HG03439 (cell line): ENCODE measurements at regions not wholly inside any gene's neighbourhood (a gene's known extent, or its start where the extent isn't known, plus 50 kb on each side); places are given as distances from the start of the nearest gene placed in this dataset.
"Not testable (repeated sequence)": the region's sequence is repeated elsewhere in the genome, so short reads cannot be mapped to it uniquely, and the experiment has no call there.

Experiments
- ATAC-seq: cut with Tn5 transposase; IDR thresholded peaks from one replicate; pipeline ENCODE4 v1.9.1; 2021; ENCODE audit warnings: mild to moderate bottlenecking, moderate library complexity; ENCODE audit not compliant: unreplicated experiment

- no peak for ATAC-seq
These were observed 265.6 kb upstream of the TCERG1L start for GRCh38 chr10:131577178-131577555.

- no peak for ATAC-seq
These were observed 266.4 kb upstream of the TCERG1L start for GRCh38 chr10:131577786-131578471.

GRCh38 chr10:131578472-131578970 is 267.0 kb upstream of the TCERG1L start:
- ATAC-seq = no peak

- no peak for ATAC-seq
These were observed 267.9 kb upstream of the TCERG1L start for GRCh38 chr10:131579251-131580071.

- no peak for ATAC-seq
These were observed 268.6 kb upstream of the TCERG1L start for GRCh38 chr10:131580076-131580652.

GRCh38 chr10:131580674-131581073 is 269.2 kb upstream of the TCERG1L start:
- ATAC-seq = no peak

GRCh38 chr10:131581547-131581946 is 270.0 kb upstream of the TCERG1L start:
- ATAC-seq = not testable (repeated sequence)

- no peak for ATAC-seq
These were observed 272.8 kb upstream of the TCERG1L start for GRCh38 chr10:131584287-131584686.

GRCh38 chr10:131585761-131586160 is 274.2 kb upstream of the TCERG1L start:
- no peak for ATAC-seq

- no peak for ATAC-seq
These were observed 275.4 kb upstream of the TCERG1L start for GRCh38 chr10:131586958-131587357.

- ATAC-seq = no peak
These were observed 276.6 kb upstream of the TCERG1L start for GRCh38 chr10:131587976-131588680.

GRCh38 chr10:131588704-131589220 is 277.2 kb upstream of the TCERG1L start:
- ATAC-seq = no peak

GRCh38 chr10:131590567-131590966 is 279.0 kb upstream of the TCERG1L start:
- ATAC-seq = no peak

- ATAC-seq = no peak
These were observed 280.4 kb upstream of the TCERG1L start for GRCh38 chr10:131591936-131592335.

GRCh38 chr10:131609176-131609575 is 291.6 kb upstream of the PPP2R2D start:
- no peak for ATAC-seq

- ATAC-seq = no peak
These were observed 285.7 kb upstream of the PPP2R2D start for GRCh38 chr10:131615150-131615549.

- no peak for ATAC-seq
These were observed 284.8 kb upstream of the PPP2R2D start for GRCh38 chr10:131616040-131616439.

GRCh38 chr10:131617113-131617858 is 283.5 kb upstream of the PPP2R2D start:
- ATAC-seq = no peak

- ATAC-seq = no peak
These were observed 282.1 kb upstream of the PPP2R2D start for GRCh38 chr10:131618587-131619267.

GRCh38 chr10:131620314-131620713 is 280.5 kb upstream of the PPP2R2D start:
- ATAC-seq = no peak
